K562 (cell line): ENCODE measurements at regions not wholly inside any gene's neighbourhood (a gene's known extent, or its start where the extent isn't known, plus 50 kb on each side); places are given as distances from the start of the nearest gene placed in this dataset.

Source experiments
- ATAC-seq: fragments of 200-7000 bp; cut with Tn5 transposase; 3 replicates; pipeline ENCODE4 v1.9.1; 2020; ENCODE audit warnings: moderate library complexity
- BruUV-seq: library from RNA; stranded (reverse); fragments of 400-500 nt; replicated peaks from 2 replicates; lab custom pipeline; 2021; lab: Mats Ljungman, UMichigan
- CTCF ChIA-PET: fragments of 300-600 bp; formaldehyde crosslinking; extraction: SDS; loops from one replicate; lab custom pipeline; 2021; ENCODE audit warnings: low intra/inter-chr PET ratio; lab: Yijun Ruan, JAX
- POLR2A ChIA-PET: fragments of 300-600, 350-650 bp; sonication (Branson Sonifier 250); formaldehyde crosslinking; extraction: SDS; loops from one replicate; lab custom pipeline; 2021; ENCODE audit warnings: antibody characterized with exemption, inconsistent platforms; lab: Yijun Ruan, JAX
- DNase-seq, 4 experiments: peaks; one replicate each; pipeline versions ENCODE4 v3.0.0 to v3.0.0-alpha.2; 2011 to 2018; ENCODE audit warnings: low spot score in 3 of 4, mixed read lengths in 3 of 4; ENCODE audit errors: extremely low read depth in 1 of 4
- FAIRE-seq: peaks from 2 replicates; lab custom pipeline; 2011; peaks lifted over from hg19 to GRCh38; lab: Jason Lieb, UNC
- H2AFZ ChIP-seq: 2 replicates; pipeline ENCODE4 v1.6.0; 2011; ENCODE audit warnings: low read depth, low read length, control low read depth, inconsistent platforms
- H3K27ac ChIP-seq: fragments of 200-600 bp; 3 replicates; pipeline ENCODE4 v1.8.0; 2011; ENCODE audit warnings: low read depth, mild to moderate bottlenecking, control low read depth, inconsistent platforms, low read length, moderate library complexity, mixed read lengths; ENCODE audit errors: extremely low read depth
- H3K27me3 ChIP-seq, 2 experiments: fragments of 300-600 bp in 1 of 2; 2 replicates in 1 of 2; 3 replicates in 1 of 2; pipeline versions ENCODE4 v1.6.0 to v1.8.0; 2011; ENCODE audit warnings: inconsistent platforms in 2 of 2, low read length in 2 of 2, mild to moderate bottlenecking in 1 of 2, mixed read lengths in 1 of 2, moderate library complexity in 1 of 2; ENCODE audit not compliant: control insufficient read depth in 2 of 2, insufficient read depth in 2 of 2
- H3K36me3 ChIP-seq: fragments of 300-600 bp; 3 replicates; pipeline ENCODE4 v1.8.0; 2011; ENCODE audit warnings: mild to moderate bottlenecking, low read length, inconsistent platforms; ENCODE audit not compliant: control insufficient read depth, insufficient read depth
- H3K4me1 ChIP-seq, 2 experiments: fragments of 200-600 bp in 1 of 2; replicated peaks in 1 of 2; 2 replicates in 1 of 2; 3 replicates in 1 of 2; pipeline versions ENCODE4 v1.5.1 to v1.8.0; 2011; ENCODE audit warnings: inconsistent platforms in 2 of 2, low read length in 2 of 2, mild to moderate bottlenecking in 1 of 2, mixed read lengths in 1 of 2, moderate library complexity in 1 of 2; ENCODE audit not compliant: control insufficient read depth in 2 of 2, insufficient read depth in 2 of 2
- H3K4me2 ChIP-seq: 2 replicates; pipeline ENCODE4 v1.6.1; 2011; ENCODE audit warnings: low read length, control low read depth, inconsistent platforms, mixed read lengths; ENCODE audit not compliant: insufficient read depth
- H3K4me3 ChIP-seq: fragments of 200-600 bp; sonication (generic), shearing (Covaris generic); 2 replicates; pipeline ENCODE4 v1.5.1; 2016; ENCODE audit warnings: control low read depth, inconsistent platforms
- H3K79me2 ChIP-seq: fragments of 200-600 bp; 3 replicates; pipeline ENCODE4 v1.8.0; 2011; ENCODE audit warnings: low read length, inconsistent platforms; ENCODE audit not compliant: control insufficient read depth, insufficient read depth
- H3K9ac ChIP-seq, 2 experiments: 2 replicates each; pipeline versions ENCODE4 v1.6.0 to v1.6.1; 2011; ENCODE audit warnings: low read depth in 2 of 2, low read length in 2 of 2, control low read depth in 1 of 2, inconsistent platforms in 1 of 2, mild to moderate bottlenecking in 1 of 2, mixed read lengths in 1 of 2; ENCODE audit not compliant: insufficient read depth in 1 of 2
- H3K9me1 ChIP-seq: one replicate; pipeline ENCODE4 v1.6.0; 2011; ENCODE audit warnings: inconsistent platforms, mild to moderate bottlenecking, low read length, moderate library complexity; ENCODE audit not compliant: control insufficient read depth, insufficient read depth
- H3K9me3 ChIP-seq: replicated peaks from 2 replicates; pipeline ENCODE4 v1.5.1; 2011; ENCODE audit warnings: low read depth, low read length, inconsistent platforms; ENCODE audit not compliant: control insufficient read depth, insufficient read depth
- H4K20me1 ChIP-seq: replicated peaks from 2 replicates; pipeline ENCODE4 v1.6.1; 2011; ENCODE audit warnings: low read length, inconsistent platforms, mixed read lengths; ENCODE audit not compliant: control insufficient read depth, insufficient read depth
- CBX5 ChIP-seq: IDR thresholded peaks from 2 replicates; pipeline ENCODE4 v1.6.1; 2014; ENCODE audit warnings: low read depth, borderline replicate concordance
- EP300 ChIP-seq: IDR thresholded peaks from 2 replicates; pipeline ENCODE4 v1.6.1; 2012; ENCODE audit warnings: low read length, improper control_type of control experiment
- MYC ChIP-seq, 2 experiments: fragments of 250-450 bp in 1 of 2; sonication (Bioruptor Pico) in 1 of 2; IDR thresholded peaks; 2 replicates each; pipeline versions ENCODE4 v1.5.1 to v1.6.1; 2012 to 2021; ENCODE audit warnings: low read depth in 2 of 2, borderline replicate concordance in 1 of 2, improper control_type of control experiment in 1 of 2, low read length in 1 of 2, mild to moderate bottlenecking in 1 of 2, moderate library complexity in 1 of 2
- RBFOX2 ChIP-seq: fragments of 200-400 bp; formaldehyde crosslinking; IDR thresholded peaks from 2 replicates; pipeline ENCODE4 v1.6.1; 2017; ENCODE audit warnings: low read depth, mild to moderate bottlenecking, low read length, moderate library complexity
- VEZF1 ChIP-seq: fragments of 200-800 bp; sonication (Bioruptor generic); IDR thresholded peaks from 2 replicates; pipeline ENCODE4 v1.6.1; 2017; ENCODE audit warnings: missing genetic modification characterization, missing compliant biosample characterization
- ZBED1 ChIP-seq: IDR thresholded peaks from 2 replicates; pipeline ENCODE4 v1.6.1; 2014
- ZNF23 ChIP-seq: fragments of 250-450 bp; sonication (Bioruptor Pico); IDR thresholded peaks from 2 replicates; pipeline ENCODE4 v1.4.0; 2020; ENCODE audit warnings: mild to moderate bottlenecking
- WGBS: fragments of 100-300 bp; shearing (Covaris generic); methylation state at CpG from one replicate; pipeline ENCODE4 v1.1.6; 2016; ENCODE audit warnings: low coverage, mixed read lengths; ENCODE audit not compliant: insufficient coverage; ENCODE audit errors: missing lambda C conversion rate; 5-methylcytosine and 5-hydroxymethylcytosine counted together
- in situ Hi-C: fragments of 300-500 bp; cut with MboI; formaldehyde crosslinking; loops from 4 replicates; pipeline ENCODE4 v1.15.0; 2018; ENCODE audit warnings: inconsistent platforms, mixed read lengths
- intact Hi-C: fragments of 100-400 bp; cut with micrococcal nuclease; formaldehyde crosslinking; loops from 2 replicates; pipeline ENCODE4 v1.14.2; 2022
- TF ChIP-seq, protein P1 (sequence below), 2 experiments: fragments of 450-650 bp; formaldehyde crosslinking in 1 of 2; IDR thresholded peaks; 2 replicates each; pipeline versions ENCODE4 v1.4.0 to v1.6.1; 2014 to 2020; ENCODE audit warnings: mild to moderate bottlenecking in 2 of 2, borderline replicate concordance in 1 of 2, low read depth in 1 of 2
- TF ChIP-seq, protein P2 (sequence below): sonication (generic); formaldehyde crosslinking; IDR thresholded peaks from 2 replicates; pipeline ENCODE4 v1.8.0; 2022; ENCODE audit warnings: mild to moderate bottlenecking, missing genetic modification reagents, borderline replicate concordance

DNA sequence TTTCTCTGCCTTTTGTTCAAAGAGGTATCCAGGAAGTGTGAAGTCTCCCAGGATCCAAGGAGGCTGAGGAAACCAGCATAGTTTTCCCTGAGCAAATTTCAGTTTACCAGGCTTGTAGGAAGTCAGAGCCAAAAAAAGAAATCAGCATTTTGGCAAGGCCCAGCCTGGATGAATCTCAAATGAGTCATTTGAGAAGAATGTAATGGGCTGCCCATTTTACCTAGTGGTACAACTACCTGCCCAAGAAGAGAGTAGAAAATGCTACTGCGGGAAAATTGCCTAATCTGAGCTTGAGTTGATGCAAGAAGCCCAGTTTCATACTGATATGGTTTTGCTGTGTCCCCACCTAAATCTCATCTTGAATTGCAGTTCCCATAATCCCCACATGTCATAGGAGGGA is 284.1 kb upstream of the ZNF507 start:
- ChIA-PET POLR2A (interaction anchor here (0.6 to 0.7 kb wide), 2 partner anchors 8 to 10 kb away, joined by 3 to 4 read pairs; no protein-coding TSS in a partner anchor), CTCF (no interaction called here)
- WGBS = 0% methylated on average over 1 of the region's 1 CpG
- no peak overlapping the region for H3K9ac ChIP-seq
- H2AFZ ChIP-seq = no peak overlapping the region
- no peaks in the 10 kb centered on the region; the same call in 1 of the 2 replicates for H4K20me1 ChIP-seq
- in situ Hi-C loops (no loop called here), intact Hi-C loops (no loop called here)
- no TSS peak for BruUV-seq
- no peaks in the 10 kb centered on the region for H3K79me2 ChIP-seq
- no peak overlapping the region for H3K4me3 ChIP-seq
- no peak for DNase-seq
- H3K9me1 ChIP-seq = no peaks in the 10 kb centered on the region
- H3K4me2 ChIP-seq = no peak overlapping the region
- no peaks in the 10 kb centered on the region for H3K4me1 ChIP-seq
- H3K27ac ChIP-seq = no peak overlapping the region
- FAIRE-seq = no peak
- ATAC-seq = no peak
- H3K9me3 ChIP-seq = no peaks in the 10 kb centered on the region
- H3K36me3 ChIP-seq = no peaks in the 10 kb centered on the region
- H3K27me3 ChIP-seq = no peaks in the 10 kb centered on the region; a peak in 1 of 5 replicates
- TF ChIP-seq CBX5 (no peak), RBFOX2 (no peak), ZNF23 (CRISPR knock-in tag) (no peak), ZBED1 (no peak), VEZF1 (no peak), MYC (IDR thresholded peaks at IDR 0.05; ENCODE audit: low read depth, low read length) (no peak), MYC (CRISPR knock-in tag; IDR thresholded peaks at IDR 0.05; ENCODE audit: borderline replicate concordance, low read depth) (no peak), EP300 (no peak)
- TF ChIP-seq, protein P1, sequence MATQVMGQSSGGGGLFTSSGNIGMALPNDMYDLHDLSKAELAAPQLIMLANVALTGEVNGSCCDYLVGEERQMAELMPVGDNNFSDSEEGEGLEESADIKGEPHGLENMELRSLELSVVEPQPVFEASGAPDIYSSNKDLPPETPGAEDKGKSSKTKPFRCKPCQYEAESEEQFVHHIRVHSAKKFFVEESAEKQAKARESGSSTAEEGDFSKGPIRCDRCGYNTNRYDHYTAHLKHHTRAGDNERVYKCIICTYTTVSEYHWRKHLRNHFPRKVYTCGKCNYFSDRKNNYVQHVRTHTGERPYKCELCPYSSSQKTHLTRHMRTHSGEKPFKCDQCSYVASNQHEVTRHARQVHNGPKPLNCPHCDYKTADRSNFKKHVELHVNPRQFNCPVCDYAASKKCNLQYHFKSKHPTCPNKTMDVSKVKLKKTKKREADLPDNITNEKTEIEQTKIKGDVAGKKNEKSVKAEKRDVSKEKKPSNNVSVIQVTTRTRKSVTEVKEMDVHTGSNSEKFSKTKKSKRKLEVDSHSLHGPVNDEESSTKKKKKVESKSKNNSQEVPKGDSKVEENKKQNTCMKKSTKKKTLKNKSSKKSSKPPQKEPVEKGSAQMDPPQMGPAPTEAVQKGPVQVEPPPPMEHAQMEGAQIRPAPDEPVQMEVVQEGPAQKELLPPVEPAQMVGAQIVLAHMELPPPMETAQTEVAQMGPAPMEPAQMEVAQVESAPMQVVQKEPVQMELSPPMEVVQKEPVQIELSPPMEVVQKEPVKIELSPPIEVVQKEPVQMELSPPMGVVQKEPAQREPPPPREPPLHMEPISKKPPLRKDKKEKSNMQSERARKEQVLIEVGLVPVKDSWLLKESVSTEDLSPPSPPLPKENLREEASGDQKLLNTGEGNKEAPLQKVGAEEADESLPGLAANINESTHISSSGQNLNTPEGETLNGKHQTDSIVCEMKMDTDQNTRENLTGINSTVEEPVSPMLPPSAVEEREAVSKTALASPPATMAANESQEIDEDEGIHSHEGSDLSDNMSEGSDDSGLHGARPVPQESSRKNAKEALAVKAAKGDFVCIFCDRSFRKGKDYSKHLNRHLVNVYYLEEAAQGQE (IDR thresholded peaks at IDR 0.05; ENCODE audit: borderline replicate concordance) = no peak
- TF ChIP-seq, protein P1 (CRISPR knock-in tag; IDR thresholded peaks at IDR 0.05; ENCODE audit: low read depth) = no peak
- TF ChIP-seq, protein P2, sequence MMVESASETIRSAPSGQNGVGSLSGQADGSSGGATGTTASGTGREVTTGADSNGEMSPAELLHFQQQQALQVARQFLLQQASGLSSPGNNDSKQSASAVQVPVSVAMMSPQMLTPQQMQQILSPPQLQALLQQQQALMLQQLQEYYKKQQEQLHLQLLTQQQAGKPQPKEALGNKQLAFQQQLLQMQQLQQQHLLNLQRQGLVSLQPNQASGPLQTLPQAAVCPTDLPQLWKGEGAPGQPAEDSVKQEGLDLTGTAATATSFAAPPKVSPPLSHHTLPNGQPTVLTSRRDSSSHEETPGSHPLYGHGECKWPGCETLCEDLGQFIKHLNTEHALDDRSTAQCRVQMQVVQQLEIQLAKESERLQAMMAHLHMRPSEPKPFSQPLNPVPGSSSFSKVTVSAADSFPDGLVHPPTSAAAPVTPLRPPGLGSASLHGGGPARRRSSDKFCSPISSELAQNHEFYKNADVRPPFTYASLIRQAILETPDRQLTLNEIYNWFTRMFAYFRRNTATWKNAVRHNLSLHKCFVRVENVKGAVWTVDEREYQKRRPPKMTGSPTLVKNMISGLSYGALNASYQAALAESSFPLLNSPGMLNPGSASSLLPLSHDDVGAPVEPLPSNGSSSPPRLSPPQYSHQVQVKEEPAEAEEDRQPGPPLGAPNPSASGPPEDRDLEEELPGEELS = no peak
